ENCODE measurements at regions not wholly inside any gene's neighbourhood (a gene's known extent, or its start where the extent isn't known, plus 50 kb on each side); places are given as distances from the start of the nearest gene placed in this dataset.
A peak's percentile ranks its signal among the peaks of the same experiment; 100 is the strongest.

DNA sequence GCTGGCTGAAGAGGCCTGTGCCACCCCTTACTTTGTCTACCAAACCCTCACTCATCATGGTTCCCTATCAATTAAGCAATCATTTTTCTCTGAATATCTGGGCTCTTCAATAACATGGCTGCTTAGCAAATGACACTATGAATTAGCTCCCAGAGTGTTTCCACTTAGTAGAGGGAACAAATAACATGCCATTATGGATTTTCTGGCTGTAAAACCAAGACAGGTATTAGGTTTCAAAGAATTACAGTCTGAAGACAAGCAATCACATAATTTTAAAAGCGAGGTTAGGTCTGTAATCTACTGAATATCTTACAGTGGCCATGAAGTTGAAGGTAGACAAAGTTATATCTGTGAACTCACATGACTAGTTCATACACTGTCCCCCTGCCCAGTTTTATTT lies 220.8 kb upstream of the PHYHIPL start:
- TF ChIP-seq, protein P1, sequence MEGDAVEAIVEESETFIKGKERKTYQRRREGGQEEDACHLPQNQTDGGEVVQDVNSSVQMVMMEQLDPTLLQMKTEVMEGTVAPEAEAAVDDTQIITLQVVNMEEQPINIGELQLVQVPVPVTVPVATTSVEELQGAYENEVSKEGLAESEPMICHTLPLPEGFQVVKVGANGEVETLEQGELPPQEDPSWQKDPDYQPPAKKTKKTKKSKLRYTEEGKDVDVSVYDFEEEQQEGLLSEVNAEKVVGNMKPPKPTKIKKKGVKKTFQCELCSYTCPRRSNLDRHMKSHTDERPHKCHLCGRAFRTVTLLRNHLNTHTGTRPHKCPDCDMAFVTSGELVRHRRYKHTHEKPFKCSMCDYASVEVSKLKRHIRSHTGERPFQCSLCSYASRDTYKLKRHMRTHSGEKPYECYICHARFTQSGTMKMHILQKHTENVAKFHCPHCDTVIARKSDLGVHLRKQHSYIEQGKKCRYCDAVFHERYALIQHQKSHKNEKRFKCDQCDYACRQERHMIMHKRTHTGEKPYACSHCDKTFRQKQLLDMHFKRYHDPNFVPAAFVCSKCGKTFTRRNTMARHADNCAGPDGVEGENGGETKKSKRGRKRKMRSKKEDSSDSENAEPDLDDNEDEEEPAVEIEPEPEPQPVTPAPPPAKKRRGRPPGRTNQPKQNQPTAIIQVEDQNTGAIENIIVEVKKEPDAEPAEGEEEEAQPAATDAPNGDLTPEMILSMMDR (IDR thresholded peaks at IDR 0.05; ENCODE audit: low read length, missing control alignments): no peak
- no peak for DNase-seq (ENCODE audit: low read depth)
- H3K4me3 ChIP-seq (replicated peaks; ENCODE audit: low read depth, low read length): no peak overlapping the region

DNA sequence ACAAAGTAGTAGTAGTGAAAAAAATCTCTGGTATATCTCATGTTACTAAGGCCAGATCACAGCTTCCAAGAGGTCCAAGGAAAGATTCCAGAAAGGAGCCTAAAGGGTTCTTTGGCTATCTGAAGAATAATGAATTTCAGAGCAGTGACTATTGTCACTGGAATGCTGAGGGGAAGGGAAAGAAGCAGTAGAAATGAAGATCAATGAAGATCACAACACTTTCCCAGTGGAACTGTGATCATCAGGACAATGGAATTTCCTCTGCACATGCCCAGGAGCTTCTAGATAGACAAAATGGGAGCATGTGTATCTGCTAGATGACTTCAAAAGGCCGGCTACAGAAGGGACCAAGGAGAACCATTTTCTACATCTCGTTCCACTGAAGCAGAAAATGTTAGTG lies 219.5 kb upstream of the PHYHIPL start:
- no peak overlapping the region for H3K4me3 ChIP-seq (replicated peaks; ENCODE audit: low read depth, low read length)
- DNase-seq (ENCODE audit: low read depth): no peak
- TF ChIP-seq, protein P1 (IDR thresholded peaks at IDR 0.05; ENCODE audit: low read length, missing control alignments): no peak

DNA sequence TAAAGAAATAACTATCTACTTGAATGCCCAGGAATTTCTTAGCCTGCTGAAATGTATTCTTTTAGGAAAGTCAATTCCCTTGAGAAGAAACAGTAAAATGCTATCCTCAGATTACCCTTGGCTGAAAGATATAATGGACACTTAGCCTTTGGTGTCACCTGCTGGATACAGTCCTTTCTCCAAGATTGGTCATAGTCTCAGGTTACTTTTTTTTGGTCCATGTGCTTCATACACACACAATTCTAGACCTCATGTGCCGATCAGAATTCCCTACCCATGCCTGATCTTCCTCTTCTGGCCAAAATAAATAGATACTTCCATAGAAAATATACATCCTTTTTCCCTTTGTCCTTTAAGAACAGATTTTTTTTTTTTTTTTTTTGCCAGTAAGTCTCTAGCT lies 218.9 kb upstream of the PHYHIPL start:
- H3K4me3 ChIP-seq (replicated peaks; ENCODE audit: low read depth, low read length): no peak overlapping the region
- DNase-seq (ENCODE audit: low read depth): no peak
- TF ChIP-seq, protein P1 (IDR thresholded peaks at IDR 0.05; ENCODE audit: low read length, missing control alignments): no peak

DNA sequence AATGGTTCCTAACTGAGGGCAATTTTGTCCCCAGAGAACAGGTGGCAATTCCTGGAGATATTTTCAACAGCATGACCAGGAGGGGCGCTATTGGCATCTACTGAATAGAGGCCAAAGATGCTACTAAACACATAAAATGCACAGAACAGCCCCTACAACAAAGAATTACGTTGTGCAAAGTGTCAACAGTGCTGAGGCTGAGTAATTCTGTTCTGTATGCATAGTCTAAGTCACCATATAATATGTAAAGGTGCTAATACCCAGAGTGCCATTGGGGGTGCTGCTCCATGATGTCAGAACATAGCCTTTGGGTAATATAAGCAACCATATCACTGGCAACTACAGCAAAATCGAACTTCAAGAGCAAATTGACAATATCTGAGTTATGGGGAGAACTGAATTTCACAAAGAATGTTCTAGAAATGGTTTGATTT lies 213.3 kb upstream of the PHYHIPL start:
- TF ChIP-seq, protein P1 (IDR thresholded peaks at IDR 0.05; ENCODE audit: low read length, missing control alignments): peak; percentile 26
- H3K4me3 ChIP-seq (replicated peaks; ENCODE audit: low read depth, low read length): no peak overlapping the region
- no peak for DNase-seq (ENCODE audit: low read depth)

DNA sequence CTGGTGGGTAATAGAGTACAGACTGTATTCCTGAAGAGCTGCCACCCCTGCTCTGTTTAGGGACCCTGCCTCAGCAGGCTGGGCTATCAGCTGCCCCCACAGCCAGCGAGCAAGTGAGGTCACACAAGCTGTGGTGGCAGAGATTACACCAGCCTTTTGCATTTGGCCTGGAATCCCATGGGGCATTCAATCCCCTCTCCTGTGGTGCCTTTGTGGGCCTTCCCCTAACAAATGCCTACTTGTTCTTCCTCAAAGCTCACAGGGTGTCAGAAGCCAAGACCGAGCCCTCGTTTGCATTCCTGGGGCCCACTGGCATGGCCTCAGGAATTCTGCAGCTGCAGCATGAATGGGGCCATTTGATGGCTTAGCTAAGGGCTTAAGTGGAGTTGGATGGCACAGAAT lies 212.7 kb upstream of the PHYHIPL start:
- TF ChIP-seq, protein P1 (IDR thresholded peaks at IDR 0.05; ENCODE audit: low read length, missing control alignments): no peak
- no peak overlapping the region for H3K4me3 ChIP-seq (replicated peaks; ENCODE audit: low read depth, low read length)
- no peak for DNase-seq (ENCODE audit: low read depth)

DNA sequence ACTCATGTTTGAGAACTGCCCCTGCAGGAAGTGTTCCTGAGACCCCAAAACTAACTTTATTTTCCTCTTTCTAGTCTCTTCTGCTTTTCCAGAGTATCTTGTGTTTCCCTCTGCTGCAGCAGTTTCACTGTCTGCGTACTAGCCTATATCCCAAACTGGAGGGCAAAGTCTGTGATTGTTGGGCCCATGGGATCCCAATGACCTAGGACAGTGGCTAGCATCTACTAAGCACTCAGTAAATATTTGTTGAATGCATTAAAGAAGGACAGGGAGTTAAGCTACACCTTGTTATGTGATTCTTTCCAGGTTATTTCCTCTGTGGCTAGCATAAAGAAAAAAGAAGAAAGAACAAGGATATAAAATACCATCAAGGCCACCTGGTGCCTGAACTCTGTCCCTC lies 210.6 kb upstream of the PHYHIPL start:
- no peak overlapping the region for H3K4me3 ChIP-seq (replicated peaks; ENCODE audit: low read depth, low read length)
- TF ChIP-seq, protein P1 (IDR thresholded peaks at IDR 0.05; ENCODE audit: low read length, missing control alignments): no peak
- no peak for DNase-seq (ENCODE audit: low read depth)

DNA sequence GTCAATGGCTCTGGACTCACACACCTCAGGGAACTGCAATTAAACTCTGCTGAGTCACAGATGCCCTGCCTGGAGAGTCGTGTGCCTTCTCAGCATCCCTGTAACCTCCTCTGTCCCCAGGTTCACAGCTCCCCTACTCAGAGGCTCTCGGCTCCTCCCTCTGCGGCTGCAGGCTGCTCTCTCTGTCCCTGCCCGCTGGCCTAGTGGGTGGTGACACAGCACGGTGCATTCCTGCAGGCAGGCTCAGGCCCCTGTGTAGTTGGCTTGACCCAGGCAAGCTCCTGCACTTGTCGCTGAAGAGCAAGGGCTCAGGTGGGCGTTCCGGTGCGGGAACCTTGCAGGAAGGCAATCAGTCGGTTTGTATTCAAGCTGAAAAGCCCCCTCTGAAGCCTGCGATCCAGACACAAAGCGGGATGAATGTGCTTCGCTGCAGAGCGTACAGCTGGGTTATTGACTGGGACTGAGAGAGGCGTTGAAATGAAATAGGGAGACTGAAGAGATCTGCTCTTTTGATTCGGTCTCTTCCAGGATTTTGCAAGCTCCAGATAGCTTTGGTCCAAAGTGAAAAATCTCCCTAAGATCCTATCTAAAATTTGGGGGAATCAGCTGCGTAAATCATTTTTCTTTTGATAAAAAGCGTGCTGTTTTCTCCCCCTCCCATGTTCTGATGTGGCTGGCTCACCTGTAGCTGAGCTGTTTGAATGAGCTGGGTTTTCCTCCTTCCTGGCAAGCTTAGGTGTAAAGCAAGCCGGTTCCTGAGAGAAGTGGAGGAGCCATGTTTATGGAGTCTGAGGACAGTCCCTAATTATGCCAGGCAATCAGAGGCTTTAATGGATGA lies 208.7 kb upstream of the PHYHIPL start:
- TF ChIP-seq, protein P1 (IDR thresholded peaks at IDR 0.05; ENCODE audit: low read length, missing control alignments): no peak
- H3K4me3 ChIP-seq (replicated peaks; ENCODE audit: low read depth, low read length): no peak overlapping the region
- no peak for DNase-seq (ENCODE audit: low read depth)

All from fibroblast of pulmonary artery (primary cell).